ENCODE measurements at regions not wholly inside any gene's neighbourhood (a gene's known extent, or its start where the extent isn't known, plus 50 kb on each side); places are given as distances from the start of the nearest gene placed in this dataset.

- H3K4me1 ChIP-seq (ENCODE audit: control insufficient read depth in 2 of 2, insufficient read depth in 2 of 2, low read length in 2 of 2) = no peaks in the 10 kb centered on the region
- no peak overlapping the region for H3K27ac ChIP-seq (ENCODE audit: low read depth in 1 of 2, low read length in 1 of 2)
- H3K27me3 ChIP-seq (ENCODE audit: control insufficient read depth in 2 of 2, insufficient read depth in 1 of 2, low read length in 1 of 2) = no peaks in the 10 kb centered on the region
- DNase-seq (ENCODE audit: low read depth in 6 of 9, low spot score in 9 of 9) = no peak
- no peaks in the 10 kb centered on the region for H3K36me3 ChIP-seq (ENCODE audit: control insufficient read depth in 2 of 2, insufficient read depth in 2 of 2, low read length in 1 of 2)
- no peak overlapping the region for H3K4me3 ChIP-seq (ENCODE audit: low read length in 2 of 2)
- no peaks in the 10 kb centered on the region for H3K9me3 ChIP-seq (ENCODE audit: control insufficient read depth in 2 of 2, insufficient read depth in 1 of 2, low read length in 1 of 2)
Observed at GRCh38 chr5:153151558-153151957, 338.9 kb upstream of the GRIA1 start.

GRCh38 chr5:153153086-153153485 is 337.4 kb upstream of the GRIA1 start:
- no peak for DNase-seq (ENCODE audit: low read depth in 6 of 9, low spot score in 9 of 9)
- Histone ChIP-seq H3K9me3 (ENCODE audit: control insufficient read depth in 2 of 2, insufficient read depth in 1 of 2, low read length in 1 of 2) (no peaks in the 10 kb centered on the region), H3K27me3 (ENCODE audit: control insufficient read depth in 2 of 2, insufficient read depth in 1 of 2, low read length in 1 of 2) (no peaks in the 10 kb centered on the region), H3K27ac (ENCODE audit: low read depth in 1 of 2, low read length in 1 of 2) (no peak overlapping the region), H3K36me3 (ENCODE audit: control insufficient read depth in 2 of 2, insufficient read depth in 2 of 2, low read length in 1 of 2) (no peaks in the 10 kb centered on the region), H3K4me1 (ENCODE audit: control insufficient read depth in 2 of 2, insufficient read depth in 2 of 2, low read length in 2 of 2) (no peaks in the 10 kb centered on the region), H3K4me3 (ENCODE audit: low read length in 2 of 2) (no peak overlapping the region)
- WGBS = 97% methylated on average over 1 of the region's 1 CpG

- H3K9me3 ChIP-seq (ENCODE audit: control insufficient read depth in 2 of 2, insufficient read depth in 1 of 2, low read length in 1 of 2) = no peaks in the 10 kb centered on the region
- WGBS = 65% methylated on average over 1 of the region's 1 CpG
- no peak overlapping the region for H3K4me3 ChIP-seq (ENCODE audit: low read length in 2 of 2)
- H3K4me1 ChIP-seq (ENCODE audit: control insufficient read depth in 2 of 2, insufficient read depth in 2 of 2, low read length in 2 of 2) = no peaks in the 10 kb centered on the region
- H3K27me3 ChIP-seq (ENCODE audit: control insufficient read depth in 2 of 2, insufficient read depth in 1 of 2, low read length in 1 of 2) = no peaks in the 10 kb centered on the region
- H3K27ac ChIP-seq (ENCODE audit: low read depth in 1 of 2, low read length in 1 of 2) = no peak overlapping the region
- no peak for DNase-seq (ENCODE audit: low read depth in 6 of 9, low spot score in 9 of 9)
- H3K36me3 ChIP-seq (ENCODE audit: control insufficient read depth in 2 of 2, insufficient read depth in 2 of 2, low read length in 1 of 2) = no peaks in the 10 kb centered on the region
Observed at GRCh38 chr5:153157156-153157555, 333.3 kb upstream of the GRIA1 start.

GRCh38 chr5:153158608-153159007 is 331.9 kb upstream of the GRIA1 start:
- no peaks in the 10 kb centered on the region for H3K27me3 ChIP-seq (ENCODE audit: control insufficient read depth in 2 of 2, insufficient read depth in 1 of 2, low read length in 1 of 2)
- no peak for DNase-seq (ENCODE audit: low read depth in 6 of 9, low spot score in 9 of 9)
- H3K36me3 ChIP-seq (ENCODE audit: control insufficient read depth in 2 of 2, insufficient read depth in 2 of 2, low read length in 1 of 2) = no peaks in the 10 kb centered on the region
- WGBS = 54% methylated on average over 1 of the region's 1 CpG
- H3K9me3 ChIP-seq (ENCODE audit: control insufficient read depth in 2 of 2, insufficient read depth in 1 of 2, low read length in 1 of 2) = no peaks in the 10 kb centered on the region
- H3K4me3 ChIP-seq (ENCODE audit: low read length in 2 of 2) = no peak overlapping the region
- no peak overlapping the region for H3K27ac ChIP-seq (ENCODE audit: low read depth in 1 of 2, low read length in 1 of 2)
- H3K4me1 ChIP-seq (ENCODE audit: control insufficient read depth in 2 of 2, insufficient read depth in 2 of 2, low read length in 2 of 2) = no peaks in the 10 kb centered on the region

- Histone ChIP-seq H3K4me3 (ENCODE audit: low read length in 2 of 2) (no peak overlapping the region), H3K4me1 (ENCODE audit: control insufficient read depth in 2 of 2, insufficient read depth in 2 of 2, low read length in 2 of 2) (no peaks in the 10 kb centered on the region), H3K9me3 (ENCODE audit: control insufficient read depth in 2 of 2, insufficient read depth in 1 of 2, low read length in 1 of 2) (no peaks in the 10 kb centered on the region), H3K27me3 (ENCODE audit: control insufficient read depth in 2 of 2, insufficient read depth in 1 of 2, low read length in 1 of 2) (no peaks in the 10 kb centered on the region), H3K27ac (ENCODE audit: low read depth in 1 of 2, low read length in 1 of 2) (no peak overlapping the region), H3K36me3 (ENCODE audit: control insufficient read depth in 2 of 2, insufficient read depth in 2 of 2, low read length in 1 of 2) (no peaks in the 10 kb centered on the region)
- WGBS = 69% methylated on average over 3 of the region's 3 CpGs
- DNase-seq (ENCODE audit: low read depth in 6 of 9, low spot score in 9 of 9) = no peak
Observed at GRCh38 chr5:153159616-153160015, 330.9 kb upstream of the GRIA1 start.

GRCh38 chr5:153168241-153168640 is 322.2 kb upstream of the GRIA1 start:
- no peak for DNase-seq (ENCODE audit: low read depth in 6 of 9, low spot score in 9 of 9)
- WGBS = 90% methylated on average over 1 of the region's 1 CpG
- Histone ChIP-seq H3K27me3 (ENCODE audit: control insufficient read depth in 2 of 2, insufficient read depth in 1 of 2, low read length in 1 of 2) (no peaks in the 10 kb centered on the region), H3K4me3 (ENCODE audit: low read length in 2 of 2) (no peak overlapping the region), H3K4me1 (ENCODE audit: control insufficient read depth in 2 of 2, insufficient read depth in 2 of 2, low read length in 2 of 2) (no peaks in the 10 kb centered on the region), H3K36me3 (ENCODE audit: control insufficient read depth in 2 of 2, insufficient read depth in 2 of 2, low read length in 1 of 2) (no peaks in the 10 kb centered on the region), H3K9me3 (ENCODE audit: control insufficient read depth in 2 of 2, insufficient read depth in 1 of 2, low read length in 1 of 2) (no peaks in the 10 kb centered on the region), H3K27ac (ENCODE audit: low read depth in 1 of 2, low read length in 1 of 2) (no peak overlapping the region)

GRCh38 chr5:153187503-153187902 is 303.0 kb upstream of the GRIA1 start:
- no peaks in the 10 kb centered on the region for H3K36me3 ChIP-seq (ENCODE audit: control insufficient read depth in 2 of 2, insufficient read depth in 2 of 2, low read length in 1 of 2)
- 99% methylated on average over 1 of the region's 1 CpG for WGBS
- H3K4me3 ChIP-seq (ENCODE audit: low read length in 2 of 2) = no peak overlapping the region
- no peaks in the 10 kb centered on the region for H3K27me3 ChIP-seq (ENCODE audit: control insufficient read depth in 2 of 2, insufficient read depth in 1 of 2, low read length in 1 of 2)
- H3K4me1 ChIP-seq (ENCODE audit: control insufficient read depth in 2 of 2, insufficient read depth in 2 of 2, low read length in 2 of 2) = no peaks in the 10 kb centered on the region
- no peak for DNase-seq (ENCODE audit: low read depth in 6 of 9, low spot score in 9 of 9)
- no peaks in the 10 kb centered on the region for H3K9me3 ChIP-seq (ENCODE audit: control insufficient read depth in 2 of 2, insufficient read depth in 1 of 2, low read length in 1 of 2)
- H3K27ac ChIP-seq (ENCODE audit: low read depth in 1 of 2, low read length in 1 of 2) = no peak overlapping the region

GRCh38 chr5:153206361-153206760 is 284.1 kb upstream of the GRIA1 start:
- no peaks in the 10 kb centered on the region for H3K9me3 ChIP-seq (ENCODE audit: control insufficient read depth in 2 of 2, insufficient read depth in 1 of 2, low read length in 1 of 2)
- H3K27ac ChIP-seq (ENCODE audit: low read depth in 1 of 2, low read length in 1 of 2) = no peak overlapping the region
- H3K27me3 ChIP-seq (ENCODE audit: control insufficient read depth in 2 of 2, insufficient read depth in 1 of 2, low read length in 1 of 2) = no peaks in the 10 kb centered on the region
- no peak for DNase-seq (ENCODE audit: low read depth in 6 of 9, low spot score in 9 of 9)
- 75% methylated on average over 3 of the region's 3 CpGs for WGBS
- no peaks in the 10 kb centered on the region for H3K4me1 ChIP-seq (ENCODE audit: control insufficient read depth in 2 of 2, insufficient read depth in 2 of 2, low read length in 2 of 2)
- no peaks in the 10 kb centered on the region for H3K36me3 ChIP-seq (ENCODE audit: control insufficient read depth in 2 of 2, insufficient read depth in 2 of 2, low read length in 1 of 2)
- H3K4me3 ChIP-seq (ENCODE audit: low read length in 2 of 2) = no peak overlapping the region

GRCh38 chr5:153209016-153209415 is 281.5 kb upstream of the GRIA1 start:
- H3K9me3 ChIP-seq (ENCODE audit: control insufficient read depth in 2 of 2, insufficient read depth in 1 of 2, low read length in 1 of 2) = no peaks in the 10 kb centered on the region
- no peaks in the 10 kb centered on the region for H3K27me3 ChIP-seq (ENCODE audit: control insufficient read depth in 2 of 2, insufficient read depth in 1 of 2, low read length in 1 of 2)
- H3K27ac ChIP-seq (ENCODE audit: low read depth in 1 of 2, low read length in 1 of 2) = no peak overlapping the region
- no peak for DNase-seq (ENCODE audit: low read depth in 6 of 9, low spot score in 9 of 9)
- H3K4me1 ChIP-seq (ENCODE audit: control insufficient read depth in 2 of 2, insufficient read depth in 2 of 2, low read length in 2 of 2) = no peaks in the 10 kb centered on the region
- H3K36me3 ChIP-seq (ENCODE audit: control insufficient read depth in 2 of 2, insufficient read depth in 2 of 2, low read length in 1 of 2) = no peaks in the 10 kb centered on the region
- no peak overlapping the region for H3K4me3 ChIP-seq (ENCODE audit: low read length in 2 of 2)
- 92% methylated on average over 3 of the region's 3 CpGs for WGBS

GRCh38 chr5:153209687-153210086 is 280.8 kb upstream of the GRIA1 start:
- WGBS = 94% methylated on average over 2 of the region's 2 CpGs
- Histone ChIP-seq H3K9me3 (ENCODE audit: control insufficient read depth in 2 of 2, insufficient read depth in 1 of 2, low read length in 1 of 2) (peaks cover 0 to 1% of the 10 kb centered on the region in 2 donors), H3K27me3 (ENCODE audit: control insufficient read depth in 2 of 2, insufficient read depth in 1 of 2, low read length in 1 of 2) (no peaks in the 10 kb centered on the region), H3K4me1 (ENCODE audit: control insufficient read depth in 2 of 2, insufficient read depth in 2 of 2, low read length in 2 of 2) (no peaks in the 10 kb centered on the region), H3K36me3 (ENCODE audit: control insufficient read depth in 2 of 2, insufficient read depth in 2 of 2, low read length in 1 of 2) (no peaks in the 10 kb centered on the region), H3K4me3 (ENCODE audit: low read length in 2 of 2) (no peak overlapping the region), H3K27ac (ENCODE audit: low read depth in 1 of 2, low read length in 1 of 2) (no peak overlapping the region)
- no peak for DNase-seq (ENCODE audit: low read depth in 6 of 9, low spot score in 9 of 9)
